ENCODE measurements at regions not wholly inside any gene's neighbourhood (a gene's known extent, or its start where the extent isn't known, plus 50 kb on each side); places are given as distances from the start of the nearest gene placed in this dataset.
A peak's percentile ranks its signal among the peaks of the same experiment; 100 is the strongest.

DNA sequence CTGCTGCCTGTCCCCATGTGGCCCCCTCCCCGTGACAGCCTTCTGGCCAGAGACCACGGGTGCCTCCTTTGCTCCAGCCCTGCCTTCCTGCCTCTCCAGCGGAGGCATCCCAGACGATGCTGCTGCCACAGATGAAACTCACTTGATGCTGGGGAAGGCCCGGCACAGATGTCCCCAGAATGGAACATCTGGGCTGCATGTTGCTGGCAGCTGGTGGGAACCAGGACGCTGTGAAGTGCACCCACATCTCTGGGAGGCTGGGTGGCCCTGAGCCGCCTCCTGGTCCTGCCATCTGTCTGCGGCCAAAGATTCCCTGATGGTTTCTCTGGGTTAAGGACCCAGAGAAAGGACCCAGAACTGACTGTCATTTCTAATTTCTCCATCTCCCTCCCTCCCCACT is 51.9 kb upstream of the PTPRS start:
- DNase-seq = peak; percentile 73

DNA sequence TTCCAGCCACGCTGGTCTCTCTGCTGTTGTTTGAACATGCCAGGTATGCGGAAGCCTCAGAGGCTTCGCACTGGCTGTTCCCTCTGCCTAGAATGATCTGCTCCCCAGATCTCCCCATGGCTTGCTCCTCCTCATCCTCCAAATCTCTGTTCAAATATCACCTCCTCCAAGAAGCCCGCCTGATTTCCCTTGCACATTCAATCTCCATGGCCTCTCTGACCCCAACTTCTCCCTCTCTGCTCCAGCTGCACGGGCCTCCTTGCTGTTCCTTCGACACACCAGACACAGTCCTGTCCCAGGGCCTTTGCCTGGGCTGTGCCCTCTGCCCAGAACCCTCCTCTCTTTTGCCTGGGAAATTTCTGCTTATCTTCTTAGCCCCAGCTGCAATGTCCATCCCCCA is 52.5 kb upstream of the PTPRS start:
- DNase-seq = no peak

DNA sequence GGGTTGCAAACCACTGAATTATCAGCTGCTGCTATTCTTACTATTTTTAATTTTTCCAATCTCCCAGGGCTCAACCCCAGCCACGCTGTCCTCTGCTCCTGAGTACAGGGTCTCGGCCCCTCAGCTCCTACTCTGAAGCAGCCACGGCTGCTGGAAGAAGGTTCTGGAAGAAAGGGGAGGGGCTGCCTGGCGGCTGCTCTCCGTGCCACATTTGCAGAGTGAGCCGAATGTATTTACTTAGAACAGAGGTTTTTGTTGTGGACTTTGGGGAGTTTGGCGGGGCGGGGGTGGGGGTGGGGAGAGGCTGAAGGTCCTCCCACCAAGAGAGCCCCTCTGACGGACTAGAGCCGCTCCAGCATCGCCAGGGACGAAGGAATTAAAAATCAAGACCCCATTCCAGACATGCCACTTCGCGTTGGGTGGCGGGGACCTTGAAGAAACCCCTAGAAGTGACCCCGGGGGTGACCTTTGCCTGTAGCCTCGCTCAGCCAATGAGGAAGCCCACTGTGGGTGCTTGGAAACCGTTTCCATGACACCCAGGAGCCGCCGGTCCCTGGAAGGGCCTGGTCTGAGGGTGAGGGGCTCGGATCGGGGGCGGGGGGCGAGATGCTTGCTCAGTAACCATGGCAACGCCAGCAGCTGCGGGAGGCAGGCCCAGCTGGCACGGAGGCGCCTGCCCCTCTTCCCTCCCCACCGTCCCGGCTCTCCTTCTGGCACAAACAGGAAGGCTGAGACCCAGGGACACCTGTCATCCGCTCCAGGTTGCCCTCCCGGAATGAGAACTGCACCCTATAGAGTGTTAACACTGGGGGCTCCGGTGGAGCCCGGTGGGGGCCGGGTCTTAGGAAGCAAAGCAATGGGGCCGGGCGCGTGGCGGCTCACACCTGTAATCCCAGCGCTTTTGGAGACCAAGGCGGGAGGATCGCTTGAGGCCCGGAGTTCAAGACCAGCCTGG is 54.2 kb upstream of the PTPRS start:
- DNase-seq = no peak

DNA sequence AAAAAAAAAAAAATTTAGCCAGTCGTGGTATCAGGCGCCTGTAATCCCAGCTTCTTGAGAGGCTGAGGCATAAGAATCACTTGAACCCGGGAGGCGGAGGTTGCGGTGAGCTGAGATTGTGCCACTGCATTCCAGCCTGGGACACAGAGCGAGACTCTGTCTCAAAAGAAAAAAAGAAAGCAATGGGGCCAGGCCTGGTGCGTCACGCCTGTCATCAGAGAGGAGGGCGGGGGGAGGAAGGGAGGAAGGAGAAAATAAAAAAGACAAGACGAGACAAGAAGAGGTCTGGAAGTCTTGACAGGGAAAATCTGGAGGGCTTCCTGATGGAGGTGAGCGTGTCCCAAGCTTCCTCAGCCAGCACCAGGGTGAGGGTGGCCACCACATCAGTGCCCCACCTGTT is 54.9 kb upstream of the PTPRS start:
- DNase-seq = no peak

DNA sequence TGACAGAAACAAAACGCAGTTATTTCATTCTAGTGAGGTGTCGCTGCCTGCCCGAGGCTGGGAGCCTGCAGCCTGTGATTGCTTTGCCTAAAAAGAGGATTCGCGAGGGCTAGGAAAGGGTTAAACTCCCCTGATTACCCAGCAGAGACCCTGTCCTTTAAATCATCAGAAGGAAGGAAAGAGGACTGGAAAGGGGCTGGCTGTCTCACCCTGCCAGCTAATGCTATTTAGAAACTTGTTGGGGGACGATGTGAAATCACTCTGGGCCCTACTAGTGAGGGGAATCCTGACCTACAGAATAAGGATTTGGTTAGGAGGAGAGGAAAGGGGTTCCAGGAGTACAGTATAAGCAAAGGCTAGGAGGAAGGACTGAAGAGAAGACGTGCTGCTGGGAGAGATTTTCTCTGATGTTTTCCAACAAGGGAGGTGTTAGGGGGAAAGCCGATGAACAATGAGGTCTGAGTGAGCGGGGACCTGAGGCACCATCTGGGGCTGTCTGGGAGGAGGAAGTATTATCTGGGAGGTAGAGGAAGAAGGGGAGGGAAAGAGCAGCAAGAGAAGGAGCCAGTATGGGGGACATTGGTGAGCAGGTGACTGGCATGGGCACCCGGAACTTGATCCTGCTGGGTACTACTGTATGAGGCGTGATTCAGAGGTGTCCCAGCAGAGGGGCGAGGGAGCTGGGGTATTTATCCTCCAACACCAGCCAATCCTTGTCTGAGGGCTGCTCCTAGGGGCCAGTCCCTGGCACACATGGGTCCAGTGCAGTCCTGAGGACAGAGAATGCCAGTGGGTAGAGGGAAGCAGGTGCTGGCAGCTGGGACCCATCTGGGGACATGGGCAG is 55.7 kb upstream of the PTPRS start:
- no peak for DNase-seq

DNA sequence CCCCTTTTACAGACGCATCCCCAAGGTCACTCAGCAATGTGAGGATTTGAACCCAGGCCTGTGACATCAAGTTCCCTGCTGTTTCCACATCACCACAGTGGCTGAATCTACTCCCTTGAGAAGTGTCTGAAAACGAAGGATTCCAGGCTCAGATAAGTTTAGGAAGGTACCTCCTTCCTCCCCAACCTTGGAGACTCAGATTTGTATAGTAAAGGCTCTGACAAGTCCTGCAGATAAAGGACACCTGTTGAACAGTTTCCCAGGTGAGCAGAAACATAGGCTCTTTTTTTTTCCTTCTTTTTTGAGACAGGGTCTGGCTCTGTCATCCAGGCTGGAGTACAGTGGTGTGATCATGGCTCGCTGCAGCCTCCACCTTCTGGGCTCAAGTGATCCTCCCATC is 56.4 kb upstream of the PTPRS start:
- DNase-seq = no peak

DNA sequence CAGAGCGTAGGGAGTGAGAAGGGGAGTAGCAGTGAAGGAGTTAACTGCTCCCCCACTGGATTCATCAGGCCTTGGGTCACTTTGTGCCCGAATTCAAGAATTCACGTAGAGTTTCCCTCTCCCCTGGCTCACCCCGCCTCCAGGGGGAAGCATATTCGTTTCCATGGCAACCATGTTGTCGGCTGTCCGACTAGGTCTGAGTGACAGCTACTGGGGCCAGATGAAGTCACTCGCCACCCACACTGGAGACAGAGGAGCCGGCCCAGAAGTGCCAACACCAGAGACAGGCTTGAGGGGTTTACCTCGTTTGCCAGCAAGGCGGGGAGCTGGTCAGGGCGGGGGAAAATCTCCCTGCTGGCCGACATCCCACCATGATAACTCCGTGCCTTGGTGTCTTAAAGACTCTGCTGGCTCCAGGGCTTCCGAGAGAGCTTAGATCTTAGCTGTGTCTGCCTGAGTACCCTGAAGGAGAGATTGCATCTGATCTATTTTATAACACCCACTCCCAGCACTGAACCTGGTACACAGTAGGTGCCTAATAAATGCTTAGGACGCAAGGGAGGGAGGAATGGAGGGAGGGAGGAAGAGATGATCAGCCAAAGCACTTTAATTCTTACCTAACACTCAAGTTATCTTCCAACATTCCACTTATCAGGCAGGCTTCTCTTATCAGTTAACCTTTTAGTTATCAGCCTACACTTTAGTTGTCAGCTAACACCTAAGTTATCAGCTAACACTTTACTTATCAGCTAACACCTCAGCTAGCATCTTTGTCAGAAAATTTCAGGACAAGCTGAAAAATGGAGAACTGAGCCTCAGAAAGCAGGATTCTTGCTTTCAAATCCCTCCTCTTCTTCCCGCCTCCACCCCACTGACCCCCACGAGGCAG is 57.2 kb upstream of the ZNRF4 start:
- DNase-seq = no peak

DNA sequence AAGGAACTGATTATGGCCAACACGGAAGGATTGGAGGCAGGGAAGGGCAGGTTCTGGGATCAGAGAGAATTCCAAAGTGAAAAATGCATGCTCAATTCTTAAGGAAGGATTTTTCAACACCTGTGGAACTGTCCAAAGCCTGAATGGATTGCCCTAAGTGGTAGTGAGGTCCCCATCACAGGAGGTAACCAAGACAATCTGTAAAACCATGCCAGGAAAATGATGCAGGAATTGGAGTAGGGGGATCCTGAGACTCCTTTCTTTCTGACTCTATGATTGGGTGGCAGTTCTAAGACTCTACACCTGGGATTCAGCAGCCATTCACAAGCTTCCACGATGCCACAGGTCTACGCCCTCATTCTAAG is 56.5 kb upstream of the ZNRF4 start:
- no peak for DNase-seq

GRCh38 chr19:5403968-5404640 is 51.1 kb upstream of the ZNRF4 start:
- DNase-seq = no peak

Measured in NCI-H1694 (cell line).